Ovary (tissue), 7 donors: ENCODE measurements at regions not wholly inside any gene's neighbourhood (a gene's known extent, or its start where the extent isn't known, plus 50 kb on each side); places are given as distances from the start of the nearest gene placed in this dataset.

Experiments
- DNase-seq, 5 donors: peaks; one replicate each; pipeline ENCODE4 v3.0.0-alpha.2; 2019 to 2020
- H3K27ac ChIP-seq, 2 donors: fragments of 200-600 bp; one replicate each; pipeline versions ENCODE4 v1.5.1 to v1.8.0; 2019 to 2022
- H3K27me3 ChIP-seq: fragments of 200-600 bp; one replicate; pipeline ENCODE4 v1.8.0; 2022
- H3K36me3 ChIP-seq: fragments of 200-600 bp; sonication (generic); one replicate; pipeline ENCODE4 v1.5.1; 2019
- H3K4me1 ChIP-seq: one replicate; pipeline ENCODE4 v1.8.1; 2013; ENCODE audit warnings: mild to moderate bottlenecking, moderate library complexity; ENCODE audit not compliant: insufficient read depth
- H3K4me3 ChIP-seq: fragments of 200-600 bp; sonication (generic); one replicate; pipeline ENCODE4 v1.5.1; 2017
- H3K9me3 ChIP-seq, 2 donors: fragments of 200-600 bp in 1 of 2; sonication (generic) in 1 of 2; one replicate each; pipeline versions ENCODE4 v1.5.1 to v1.8.1; 2013 to 2019; ENCODE audit warnings: mild to moderate bottlenecking in 1 of 2, moderate library complexity in 1 of 2
- CTCF ChIP-seq, 3 donors: fragments of 450-650 bp in 2 of 3; fragments of 200-600 bp in 1 of 3; IDR thresholded peaks; one replicate each; pipeline versions ENCODE4 v1.5.1 to v1.8.0; 2016 to 2022; ENCODE audit warnings: antibody characterized with exemption in 3 of 3, mild to moderate bottlenecking in 1 of 3
- EP300 ChIP-seq: sonication (generic); formaldehyde crosslinking; IDR thresholded peaks from one replicate; pipeline ENCODE4 v1.6.1; 2017; ENCODE audit warnings: antibody characterized with exemption
- POLR2A ChIP-seq: fragments of 450-650 bp; IDR thresholded peaks from one replicate; pipeline ENCODE4 v1.6.1; 2017; ENCODE audit warnings: antibody characterized with exemption, mild to moderate bottlenecking, moderate library complexity
- WGBS, 3 donors: extraction: QIAGEN DNeasy Blood & Tissue Kit in 1 of 3; methylation state at CpG; one replicate each; pipeline versions ENCODE4 v1.1.5 to v1.1.7; 2013 to 2017; 5-methylcytosine and 5-hydroxymethylcytosine counted together
- intact Hi-C, 4 donors: fragments of 100-400 bp; cut with DNase I; formaldehyde crosslinking; loops; one replicate each; pipeline versions ENCODE4 v1.11.0 to v1.15.1; 2022 to 2023
- donor health status: DM: no; HTN: no; CAD: no; lungs with moderate emphysema.
- donor health status: DM: no; HTN: no; CAD: no.
- donor health status: Bipolar disorder and iron deficiency.
- donor health status: DM: no; HTN: no; CAD: no.
- donor health status: DM: yes; HTN: yes; CAD: no.

- Histone ChIP-seq H3K36me3 (no peaks in the 10 kb centered on the region), H3K27ac (no peak overlapping the region), H3K27me3 (no peaks in the 10 kb centered on the region), H3K4me3 (no peak overlapping the region), H3K9me3 (no peaks in the 10 kb centered on the region), H3K4me1 (peaks cover 5% of the 10 kb centered on the region)
- TF ChIP-seq EP300 (no peak), POLR2A (no peak), CTCF (IDR thresholded peaks at IDR 0.05) (no peak)
- intact Hi-C loops = no loop called here
- DNase-seq = no peak
Observed at GRCh38 chr4:147192679-147193078, 247.0 kb upstream of the TTC29 start.

- Histone ChIP-seq H3K27me3 (no peaks in the 10 kb centered on the region), H3K9me3 (no peaks in the 10 kb centered on the region), H3K27ac (peak overlapping the region in 1 of 2 donors; percentile 43), H3K36me3 (no peaks in the 10 kb centered on the region), H3K4me3 (no peak overlapping the region), H3K4me1 (peaks cover 5% of the 10 kb centered on the region)
- intact Hi-C loops = no loop called here
- DNase-seq = no peak
- WGBS, 3 donors = 55 to 58% (median 57%) methylated on average over 3 of the region's 3 CpGs
- no peak for TF ChIP-seq POLR2A
- no peak for TF ChIP-seq EP300
- no peak for TF ChIP-seq CTCF (IDR thresholded peaks at IDR 0.05)
Observed at GRCh38 chr4:147194114-147194513, 248.4 kb upstream of the TTC29 start.

- Histone ChIP-seq H3K27me3 (no peaks in the 10 kb centered on the region), H3K36me3 (no peaks in the 10 kb centered on the region), H3K9me3 (no peaks in the 10 kb centered on the region), H3K4me3 (no peak overlapping the region), H3K27ac (peak overlapping the region in 1 of 2 donors; percentile 43), H3K4me1 (peaks cover 5% of the 10 kb centered on the region)
- TF ChIP-seq POLR2A (no peak), CTCF (IDR thresholded peaks at IDR 0.05) (no peak), EP300 (no peak)
- DNase-seq = no peak
- intact Hi-C loops = no loop called here
- WGBS, 3 donors = 39 to 46% (median 42%) methylated on average over 3 of the region's 3 CpGs
Observed at GRCh38 chr4:147194604-147195003, 248.9 kb upstream of the TTC29 start.

- DNase-seq = no peak
- no peak overlapping the region for H3K4me3 ChIP-seq
- no peaks in the 10 kb centered on the region for H3K27me3 ChIP-seq
- H3K4me1 ChIP-seq = peaks cover 5% of the 10 kb centered on the region
- TF ChIP-seq POLR2A = no peak
- TF ChIP-seq EP300 = no peak
- TF ChIP-seq CTCF (IDR thresholded peaks at IDR 0.05) = no peak
- no peak overlapping the region for H3K27ac ChIP-seq
- 88 to 97% (median 90%) methylated on average over 2 of the region's 2 CpGs for WGBS, 3 donors
- intact Hi-C loops = no loop called here
- H3K9me3 ChIP-seq = no peaks in the 10 kb centered on the region
- no peaks in the 10 kb centered on the region for H3K36me3 ChIP-seq
Observed at GRCh38 chr4:147195386-147195785, 249.7 kb upstream of the TTC29 start.
